GM13976 (cell line): ENCODE measurements at regions not wholly inside any gene's neighbourhood (a gene's known extent, or its start where the extent isn't known, plus 50 kb on each side); places are given as distances from the start of the nearest gene placed in this dataset.

Source experiments
- DNase-seq: peaks from one replicate; pipeline ENCODE4 v3.0.0; 2012; ENCODE audit warnings: low spot score
- CTCF ChIP-seq: IDR thresholded peaks from 2 replicates; pipeline ENCODE4 v1.5.1; 2012; ENCODE audit warnings: borderline replicate concordance, mild to moderate bottlenecking; ENCODE audit not compliant: insufficient read depth; ENCODE audit errors: extremely low read depth, missing control alignments, control extremely low read depth
- in situ Hi-C: fragments of 300-500 bp; cut with MboI; formaldehyde crosslinking; loops from one replicate; pipeline ENCODE4 v1.12.0; 2022; ENCODE audit warnings: low sequenced_read_pairs, mixed read lengths, inconsistent platforms; ENCODE audit not compliant: unreplicated experiment

GRCh38 chr6:156065849-156066248, 610.2 kb upstream of the NOX3 start:
- in situ Hi-C loops, result no loop called here
- no peak for TF ChIP-seq CTCF
- DNase-seq, result no peak

- in situ Hi-C loops, result no loop called here
- TF ChIP-seq CTCF, result no peak
- no peak for DNase-seq
These were observed 606.5 kb upstream of the NOX3 start for GRCh38 chr6:156062091-156062563.

- DNase-seq, result no peak
- TF ChIP-seq CTCF, result no peak
- in situ Hi-C loops, result no loop called here
These were observed 605.8 kb upstream of the NOX3 start for GRCh38 chr6:156061465-156061864.

- in situ Hi-C loops, result no loop called here
- no peak for TF ChIP-seq CTCF
- no peak for DNase-seq
These were observed 604.4 kb upstream of the NOX3 start for GRCh38 chr6:156060013-156060412.

GRCh38 chr6:156058356-156058755, 602.7 kb upstream of the NOX3 start:
- in situ Hi-C loops, result no loop called here

GRCh38 chr6:156057869-156058268, 602.2 kb upstream of the NOX3 start:
- in situ Hi-C loops, result no loop called here
- no peak for TF ChIP-seq CTCF
- DNase-seq, result no peak

More at GRCh38 chr6:156058356-156058755, 602.7 kb upstream of the NOX3 start:
- no peak for TF ChIP-seq CTCF
- no peak for DNase-seq

GRCh38 chr6:156056085-156056484, 600.4 kb upstream of the NOX3 start:
- in situ Hi-C loops, result no loop called here
- no peak for TF ChIP-seq CTCF
- DNase-seq, result no peak
